Gastroesophageal sphincter (tissue), 4 donors: ENCODE measurements at regions not wholly inside any gene's neighbourhood (a gene's known extent, or its start where the extent isn't known, plus 50 kb on each side); places are given as distances from the start of the nearest gene placed in this dataset.

Experiments used
- ATAC-seq: fragments of 150-250 bp; one replicate; pipeline ENCODE4 v1.9.1; 2016; ENCODE audit warnings: mild to moderate bottlenecking, moderate library complexity
- H3K27ac ChIP-seq, 4 donors: fragments of 200-600 bp; sonication (generic) in 3 of 4; 1 replicate in 3 of 4; 2 replicates in 1 of 4; pipeline ENCODE4 v1.5.1; 2016 to 2019
- H3K27me3 ChIP-seq: fragments of 200-600 bp; sonication (generic); one replicate; pipeline ENCODE4 v1.5.1; 2019
- H3K36me3 ChIP-seq, 2 donors: fragments of 200-600 bp; sonication (generic); one replicate each; pipeline ENCODE4 v1.5.1; 2019; ENCODE audit warnings: control low read depth in 1 of 2
- H3K4me1 ChIP-seq, 3 donors: fragments of 200-600 bp; sonication (generic); 1 replicate in 2 of 3; 2 replicates in 1 of 3; pipeline ENCODE4 v1.5.1; 2016 to 2019; ENCODE audit warnings: control low read depth in 2 of 3
- H3K4me3 ChIP-seq, 2 donors: fragments of 200-600 bp; sonication (generic); one replicate each; pipeline ENCODE4 v1.5.1; 2019; ENCODE audit warnings: mild to moderate bottlenecking in 1 of 2, moderate library complexity in 1 of 2
- H3K9me3 ChIP-seq, 3 donors: fragments of 200-600 bp; sonication (generic); one replicate each; pipeline ENCODE4 v1.5.1; 2017 to 2019; ENCODE audit warnings: control low read depth in 2 of 3
- CTCF ChIP-seq, 4 experiments: fragments of 200-600 bp in 2 of 4; fragments of 450-650 bp in 2 of 4; sonication (generic) in 1 of 4; IDR thresholded peaks; one replicate each; pipeline ENCODE4 v1.5.1; 2017 to 2019; ENCODE audit warnings: antibody characterized with exemption in 4 of 4, mild to moderate bottlenecking in 2 of 4, moderate library complexity in 2 of 4
- EP300 ChIP-seq: sonication (generic); formaldehyde crosslinking; IDR thresholded peaks from one replicate; pipeline ENCODE4 v1.6.1; 2017; ENCODE audit warnings: antibody characterized with exemption, mild to moderate bottlenecking
- POLR2A ChIP-seq, 2 donors: fragments of 450-650 bp; IDR thresholded peaks; one replicate each; pipeline ENCODE4 v1.6.1; 2017; ENCODE audit warnings: antibody characterized with exemption in 2 of 2, mild to moderate bottlenecking in 2 of 2, moderate library complexity in 1 of 2
- POLR2AphosphoS5 ChIP-seq: sonication (generic); formaldehyde crosslinking; IDR thresholded peaks from one replicate; pipeline ENCODE4 v1.6.1; 2017; ENCODE audit warnings: antibody characterized with exemption
- WGBS, 2 donors: methylation state at CpG; one replicate each; pipeline ENCODE4 v1.1.5; 2018; ENCODE audit warnings: low coverage in 1 of 2; 5-methylcytosine and 5-hydroxymethylcytosine counted together

- ATAC-seq: no peak
- H3K27ac ChIP-seq: no peak overlapping the region
- no peaks in the 10 kb centered on the region for H3K4me1 ChIP-seq
- no peak overlapping the region for H3K4me3 ChIP-seq
- H3K27me3 ChIP-seq: peaks cover 9% of the 10 kb centered on the region
- H3K36me3 ChIP-seq: no peaks in the 10 kb centered on the region
- no peaks in the 10 kb centered on the region for H3K9me3 ChIP-seq
- WGBS, 2 donors: 29 to 57% methylated on average over 8 to 9 of the region's 10 CpGs
- TF ChIP-seq POLR2A (IDR thresholded peaks at IDR 0.05): no peak
- no peak for TF ChIP-seq CTCF (IDR thresholded peaks at IDR 0.05)
Observed at GRCh38 chr2:166381-166780, 97.5 kb downstream of the SH3YL1 start.

GRCh38 chr2:165530-165929, 98.3 kb downstream of the SH3YL1 start:
- ATAC-seq: no peak
- Histone ChIP-seq H3K4me3 (no peak overlapping the region), H3K27me3 (peaks cover 14% of the 10 kb centered on the region), H3K9me3 (no peaks in the 10 kb centered on the region), H3K4me1 (no peaks in the 10 kb centered on the region), H3K27ac (no peak overlapping the region), H3K36me3 (no peaks in the 10 kb centered on the region)
- 24 to 46% methylated on average over 1 of the region's 1 CpG for WGBS, 2 donors
- no peak for TF ChIP-seq POLR2AphosphoS5
- no peak for TF ChIP-seq EP300
- no peak for TF ChIP-seq POLR2A (IDR thresholded peaks at IDR 0.05)
- no peak for TF ChIP-seq CTCF (IDR thresholded peaks at IDR 0.05)

- WGBS, 2 donors: 74 to 83% methylated on average over 8 to 10 of the region's 13 CpGs
- Histone ChIP-seq H3K4me1 (no peaks in the 10 kb centered on the region), H3K27ac (no peak overlapping the region), H3K36me3 (no peaks in the 10 kb centered on the region), H3K9me3 (no peaks in the 10 kb centered on the region), H3K4me3 (no peak overlapping the region), H3K27me3 (peaks cover 21% of the 10 kb centered on the region)
- no peak for ATAC-seq
- TF ChIP-seq POLR2AphosphoS5 (no peak), CTCF (IDR thresholded peaks at IDR 0.05) (no peak), POLR2A (IDR thresholded peaks at IDR 0.05) (no peak), EP300 (no peak)
Observed at GRCh38 chr2:162473-163382, 101.1 kb downstream of the SH3YL1 start.

- Histone ChIP-seq H3K9me3 (no peaks in the 10 kb centered on the region), H3K27ac (no peak overlapping the region), H3K27me3 (peaks cover 21% of the 10 kb centered on the region), H3K4me1 (no peaks in the 10 kb centered on the region), H3K4me3 (no peak overlapping the region), H3K36me3 (no peaks in the 10 kb centered on the region)
- ATAC-seq: no peak
- TF ChIP-seq CTCF (IDR thresholded peaks at IDR 0.05): no peak
- no peak for TF ChIP-seq POLR2A (IDR thresholded peaks at IDR 0.05)
- TF ChIP-seq EP300: no peak
- no peak for TF ChIP-seq POLR2AphosphoS5
- WGBS, 2 donors: 76 to 90% methylated on average over 6 to 7 of the region's 7 CpGs
Observed at GRCh38 chr2:161729-162128, 102.1 kb downstream of the SH3YL1 start.
